ENCODE measurements at regions not wholly inside any gene's neighbourhood (a gene's known extent, or its start where the extent isn't known, plus 50 kb on each side); places are given as distances from the start of the nearest gene placed in this dataset.

- intact Hi-C loops (cut with DNase I; ENCODE audit: low total_unique reads) = no loop called here
- H3K36me3 ChIP-seq = no peaks in the 10 kb centered on the region
- no peak for DNase-seq (ENCODE audit: low spot score in 2 of 2)
- TF ChIP-seq CTCF (IDR thresholded peaks at IDR 0.05) (no peak), POLR2AphosphoS5 (IDR thresholded peaks at IDR 0.05) (no peak), POLR2A (IDR thresholded peaks at IDR 0.05) (no peak)
- H3K27ac ChIP-seq = no peak overlapping the region
- no peaks in the 10 kb centered on the region for H3K9me3 ChIP-seq
- no peak overlapping the region for H3K4me3 ChIP-seq
- H3K27me3 ChIP-seq = no peaks in the 10 kb centered on the region
- H3K4me1 ChIP-seq = no peaks in the 10 kb centered on the region
Observed at GRCh38 chr7:156493942-156494341, 146.6 kb upstream of the RNF32 start.

GRCh38 chr7:156492170-156492569 lies 148.4 kb upstream of the RNF32 start:
- no peak overlapping the region for H3K27ac ChIP-seq
- no peaks in the 10 kb centered on the region for H3K9me3 ChIP-seq
- intact Hi-C loops (cut with DNase I; ENCODE audit: low total_unique reads) = no loop called here

GRCh38 chr7:156491435-156491834 lies 149.1 kb upstream of the RNF32 start:
- Histone ChIP-seq H3K36me3 (no peaks in the 10 kb centered on the region), H3K27ac (no peak overlapping the region), H3K4me1 (no peaks in the 10 kb centered on the region), H3K27me3 (no peaks in the 10 kb centered on the region), H3K4me3 (no peak overlapping the region), H3K9me3 (no peaks in the 10 kb centered on the region)
- no peak for TF ChIP-seq POLR2AphosphoS5 (IDR thresholded peaks at IDR 0.05)
- TF ChIP-seq POLR2A (IDR thresholded peaks at IDR 0.05) = no peak
- no peak for TF ChIP-seq CTCF (IDR thresholded peaks at IDR 0.05)
- DNase-seq (ENCODE audit: low spot score in 2 of 2) = no peak
- intact Hi-C loops (cut with DNase I; ENCODE audit: low total_unique reads) = no loop called here

More at GRCh38 chr7:156492170-156492569, 148.4 kb upstream of the RNF32 start:
- DNase-seq (ENCODE audit: low spot score in 2 of 2) = no peak
- Histone ChIP-seq H3K36me3 (no peaks in the 10 kb centered on the region), H3K4me1 (no peaks in the 10 kb centered on the region), H3K4me3 (no peak overlapping the region), H3K27me3 (no peaks in the 10 kb centered on the region)
- no peak for TF ChIP-seq POLR2A (IDR thresholded peaks at IDR 0.05)
- TF ChIP-seq CTCF (IDR thresholded peaks at IDR 0.05) = no peak
- TF ChIP-seq POLR2AphosphoS5 (IDR thresholded peaks at IDR 0.05) = no peak

- Histone ChIP-seq H3K4me1 (no peaks in the 10 kb centered on the region), H3K9me3 (no peaks in the 10 kb centered on the region), H3K27ac (no peak overlapping the region), H3K27me3 (no peaks in the 10 kb centered on the region), H3K36me3 (no peaks in the 10 kb centered on the region), H3K4me3 (no peak overlapping the region)
- no peak for TF ChIP-seq CTCF (IDR thresholded peaks at IDR 0.05)
- no peak for TF ChIP-seq POLR2A (IDR thresholded peaks at IDR 0.05)
- no peak for TF ChIP-seq POLR2AphosphoS5 (IDR thresholded peaks at IDR 0.05)
- intact Hi-C loops (cut with DNase I; ENCODE audit: low total_unique reads) = no loop called here
- DNase-seq (ENCODE audit: low spot score in 2 of 2) = no peak
Observed at GRCh38 chr7:156490021-156490800, 150.4 kb upstream of the RNF32 start.

- DNase-seq (ENCODE audit: low spot score in 2 of 2) = no peak
- no peaks in the 10 kb centered on the region for H3K27me3 ChIP-seq
- TF ChIP-seq CTCF (IDR thresholded peaks at IDR 0.05) = no peak
- TF ChIP-seq POLR2A (IDR thresholded peaks at IDR 0.05) = no peak
- no peak for TF ChIP-seq POLR2AphosphoS5 (IDR thresholded peaks at IDR 0.05)
- H3K36me3 ChIP-seq = no peaks in the 10 kb centered on the region
- H3K4me3 ChIP-seq = no peak overlapping the region
- H3K9me3 ChIP-seq = no peaks in the 10 kb centered on the region
- intact Hi-C loops (cut with DNase I; ENCODE audit: low total_unique reads) = no loop called here
- no peak overlapping the region for H3K27ac ChIP-seq
- H3K4me1 ChIP-seq = no peaks in the 10 kb centered on the region
Observed at GRCh38 chr7:156487811-156488533, 152.6 kb upstream of the RNF32 start.

Data from breast epithelium (tissue), 4 donors.